Neural crest cell (in vitro differentiated cells): ENCODE measurements at regions not wholly inside any gene's neighbourhood (a gene's known extent, or its start where the extent isn't known, plus 50 kb on each side); places are given as distances from the start of the nearest gene placed in this dataset.

Experiments
- DNase-seq: peaks from one replicate; pipeline ENCODE4 v3.0.0; 2021; ENCODE audit warnings: low read depth, mixed read lengths, low spot score
- H3K27ac Mint-ChIP-seq: one replicate; pipeline ENCODE4 v1.8.0; 2021; ENCODE audit warnings: mild to moderate bottlenecking, mixed read lengths; ENCODE audit not compliant: unreplicated experiment
- H3K27me3 Mint-ChIP-seq: 2 replicates; pipeline ENCODE4 v1.8.0; 2021; ENCODE audit warnings: low read depth, mild to moderate bottlenecking, mixed read lengths
- H3K36me3 Mint-ChIP-seq: 2 replicates; pipeline ENCODE4 v1.8.0; 2021; ENCODE audit warnings: low read depth, mild to moderate bottlenecking, mixed read lengths
- H3K4me1 Mint-ChIP-seq: 2 replicates; pipeline ENCODE4 v1.8.0; 2021; ENCODE audit warnings: mixed read lengths
- H3K4me3 Mint-ChIP-seq: one replicate; pipeline ENCODE4 v1.8.0; 2021; ENCODE audit warnings: mild to moderate bottlenecking, mixed read lengths
- H3K9me3 Mint-ChIP-seq: 2 replicates; pipeline ENCODE4 v1.8.0; 2021; ENCODE audit warnings: mixed read lengths
- TF ChIP-seq, protein P1 (sequence below): fragments of 200-600 bp; sonication (generic); conservative IDR thresholded peaks from 2 replicates; pipeline ENCODE4 v1.5.0; 2021; ENCODE audit warnings: antibody characterized with exemption, mild to moderate bottlenecking

DNA sequence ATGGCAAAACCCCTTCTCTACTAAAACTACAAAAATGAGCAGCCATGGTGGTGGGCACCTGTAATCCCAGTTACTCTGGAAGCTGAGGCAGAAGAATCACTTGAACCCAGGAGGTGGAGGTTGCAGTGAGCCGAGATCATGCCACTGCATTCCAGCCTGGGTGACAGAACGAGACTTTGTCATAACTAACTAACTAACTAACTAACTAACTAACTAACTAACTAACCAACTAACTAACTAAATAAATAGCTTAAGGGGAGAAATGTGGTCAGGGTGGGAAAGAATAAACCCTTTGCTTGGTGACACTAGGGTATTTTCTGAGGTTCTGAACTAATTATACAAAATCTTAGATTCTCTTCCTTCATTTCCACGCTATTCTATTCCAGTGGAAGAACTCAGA, 184.4 kb upstream of the MEF2C start:
- no peaks in the 10 kb centered on the region for H3K36me3 Mint-ChIP-seq

GRCh38 chr5:89065919-89066318, 182.9 kb upstream of the MEF2C start:
- DNase-seq: no peak
- Mint-ChIP-seq H3K36me3 (no peaks in the 10 kb centered on the region), H3K4me1 (peaks cover 14% of the 10 kb centered on the region), H3K27me3 (no peaks in the 10 kb centered on the region), H3K9me3 (no peaks in the 10 kb centered on the region), H3K27ac (no peak overlapping the region), H3K4me3 (no peak overlapping the region)
- TF ChIP-seq, protein P1, sequence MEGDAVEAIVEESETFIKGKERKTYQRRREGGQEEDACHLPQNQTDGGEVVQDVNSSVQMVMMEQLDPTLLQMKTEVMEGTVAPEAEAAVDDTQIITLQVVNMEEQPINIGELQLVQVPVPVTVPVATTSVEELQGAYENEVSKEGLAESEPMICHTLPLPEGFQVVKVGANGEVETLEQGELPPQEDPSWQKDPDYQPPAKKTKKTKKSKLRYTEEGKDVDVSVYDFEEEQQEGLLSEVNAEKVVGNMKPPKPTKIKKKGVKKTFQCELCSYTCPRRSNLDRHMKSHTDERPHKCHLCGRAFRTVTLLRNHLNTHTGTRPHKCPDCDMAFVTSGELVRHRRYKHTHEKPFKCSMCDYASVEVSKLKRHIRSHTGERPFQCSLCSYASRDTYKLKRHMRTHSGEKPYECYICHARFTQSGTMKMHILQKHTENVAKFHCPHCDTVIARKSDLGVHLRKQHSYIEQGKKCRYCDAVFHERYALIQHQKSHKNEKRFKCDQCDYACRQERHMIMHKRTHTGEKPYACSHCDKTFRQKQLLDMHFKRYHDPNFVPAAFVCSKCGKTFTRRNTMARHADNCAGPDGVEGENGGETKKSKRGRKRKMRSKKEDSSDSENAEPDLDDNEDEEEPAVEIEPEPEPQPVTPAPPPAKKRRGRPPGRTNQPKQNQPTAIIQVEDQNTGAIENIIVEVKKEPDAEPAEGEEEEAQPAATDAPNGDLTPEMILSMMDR: no peak

More for the DNA sequence above, 184.4 kb upstream of the MEF2C start:
- H3K27ac Mint-ChIP-seq: no peak overlapping the region
- H3K27me3 Mint-ChIP-seq: no peaks in the 10 kb centered on the region
- no peak for DNase-seq
- no peak overlapping the region for H3K4me3 Mint-ChIP-seq
- peaks cover 14% of the 10 kb centered on the region for H3K4me1 Mint-ChIP-seq
- TF ChIP-seq, protein P1: no peak
- no peaks in the 10 kb centered on the region for H3K9me3 Mint-ChIP-seq

- H3K9me3 Mint-ChIP-seq: no peaks in the 10 kb centered on the region
- no peak for DNase-seq
- no peak overlapping the region for H3K27ac Mint-ChIP-seq
- no peaks in the 10 kb centered on the region for H3K36me3 Mint-ChIP-seq
- H3K4me3 Mint-ChIP-seq: no peak overlapping the region
- no peaks in the 10 kb centered on the region for H3K27me3 Mint-ChIP-seq
- TF ChIP-seq, protein P1: no peak
- H3K4me1 Mint-ChIP-seq: peaks cover 14% of the 10 kb centered on the region
Measured at GRCh38 chr5:89064736-89065135, 181.8 kb upstream of the MEF2C start.

- TF ChIP-seq, protein P1: no peak
- Mint-ChIP-seq H3K9me3 (no peaks in the 10 kb centered on the region), H3K4me1 (peaks cover 14% of the 10 kb centered on the region), H3K36me3 (no peaks in the 10 kb centered on the region), H3K27me3 (no peaks in the 10 kb centered on the region), H3K4me3 (no peak overlapping the region), H3K27ac (no peak overlapping the region)
- no peak for DNase-seq
Measured at GRCh38 chr5:89064054-89064453, 181.1 kb upstream of the MEF2C start.

DNA sequence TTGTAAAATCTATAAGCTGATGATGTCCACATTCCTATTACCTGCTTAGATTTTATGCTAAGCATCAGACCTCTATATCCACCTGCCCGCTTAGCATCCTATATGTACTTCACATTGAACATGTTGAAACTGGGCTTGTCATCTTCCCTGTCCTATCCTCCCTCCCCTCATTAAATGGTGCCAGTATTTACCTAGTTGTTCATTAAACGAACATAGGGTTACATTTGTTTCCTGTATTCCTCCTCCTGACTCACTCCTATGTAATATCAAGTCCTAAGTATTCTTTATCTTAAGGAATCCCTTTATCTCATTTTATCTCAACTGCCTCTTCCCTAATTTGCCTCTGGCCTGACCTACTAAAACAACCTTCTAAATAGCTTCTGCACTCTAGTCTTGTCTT, 177.8 kb upstream of the MEF2C start:
- Mint-ChIP-seq H3K4me1 (peaks cover 9% of the 10 kb centered on the region), H3K9me3 (no peaks in the 10 kb centered on the region), H3K36me3 (no peaks in the 10 kb centered on the region), H3K4me3 (no peak overlapping the region), H3K27ac (no peak overlapping the region), H3K27me3 (no peaks in the 10 kb centered on the region)
- DNase-seq: no peak
- TF ChIP-seq, protein P1: no peak

GRCh38 chr5:89059274-89059673, 176.3 kb upstream of the MEF2C start:
- TF ChIP-seq, protein P1: no peak
- DNase-seq: no peak
- H3K36me3 Mint-ChIP-seq: no peaks in the 10 kb centered on the region
- H3K9me3 Mint-ChIP-seq: no peaks in the 10 kb centered on the region
- no peak overlapping the region for H3K4me3 Mint-ChIP-seq
- H3K27ac Mint-ChIP-seq: no peak overlapping the region
- no peaks in the 10 kb centered on the region for H3K27me3 Mint-ChIP-seq
- H3K4me1 Mint-ChIP-seq: no peaks in the 10 kb centered on the region
